HG02884 (cell line): ENCODE measurements at regions not wholly inside any gene's neighbourhood (a gene's known extent, or its start where the extent isn't known, plus 50 kb on each side); places are given as distances from the start of the nearest gene placed in this dataset.

Experiments
- ATAC-seq: cut with Tn5 transposase; IDR thresholded peaks from one replicate; pipeline ENCODE4 v1.9.1; 2021; ENCODE audit warnings: mild to moderate bottlenecking, moderate library complexity; ENCODE audit not compliant: unreplicated experiment

DNA sequence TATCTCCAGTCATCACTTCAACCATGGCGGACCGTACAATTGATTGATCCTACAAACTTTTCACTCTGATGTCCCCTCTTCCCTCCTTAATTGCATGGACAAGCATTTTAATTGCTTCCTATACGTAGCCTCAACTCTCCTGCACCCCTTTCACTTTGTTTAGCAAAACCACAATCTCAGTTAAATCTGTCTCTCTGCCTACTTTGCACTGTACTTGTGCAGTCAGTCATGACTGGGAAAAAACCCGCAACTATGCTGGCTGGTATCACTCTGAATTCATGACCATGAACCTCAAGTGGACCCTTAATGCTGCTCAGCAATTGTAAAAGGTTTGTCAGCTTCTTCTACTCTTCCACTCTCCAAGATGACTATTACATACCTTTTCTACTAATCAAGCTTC lies 51.7 kb upstream of the AFF2 start:
- no peak for ATAC-seq
